Left lung (tissue), 4 donors: ENCODE measurements at regions not wholly inside any gene's neighbourhood (a gene's known extent, or its start where the extent isn't known, plus 50 kb on each side); places are given as distances from the start of the nearest gene placed in this dataset.

Experiments used
- ATAC-seq: fragments of 200-7000 bp; cut with Tn5 transposase; one replicate; pipeline ENCODE4 v1.9.1; 2020; ENCODE audit warnings: moderate library complexity
- DNase-seq, 4 donors: peaks; one replicate each; pipeline ENCODE4 v3.0.0-alpha.2; 2013 to 2020
- H3K27ac ChIP-seq, 2 donors: fragments of 200-600 bp; sonication (generic) in 1 of 2; one replicate each; pipeline versions ENCODE4 v1.5.0 to v1.8.0; 2020 to 2021
- H3K27me3 ChIP-seq, 2 donors: fragments of 200-600 bp; sonication (generic) in 1 of 2; one replicate each; pipeline versions ENCODE4 v1.5.0 to v1.8.0; 2020 to 2021
- H3K36me3 ChIP-seq, 2 donors: fragments of 200-600 bp; sonication (generic) in 1 of 2; one replicate each; pipeline versions ENCODE4 v1.5.0 to v1.8.0; 2020 to 2021
- H3K4me1 ChIP-seq, 2 donors: fragments of 200-600 bp; one replicate each; pipeline ENCODE4 v1.8.0; 2021
- H3K4me3 ChIP-seq, 2 donors: fragments of 200-600 bp; sonication (generic) in 1 of 2; one replicate each; pipeline versions ENCODE4 v1.5.0 to v1.8.0; 2020 to 2021; ENCODE audit warnings: mild to moderate bottlenecking in 1 of 2
- H3K9me3 ChIP-seq, 2 donors: fragments of 200-600 bp; sonication (generic) in 1 of 2; one replicate each; pipeline versions ENCODE4 v1.5.0 to v1.8.0; 2020 to 2021
- intact Hi-C, 2 donors: fragments of 100-400 bp; cut with DNase I; formaldehyde crosslinking; loops; one replicate each; pipeline versions ENCODE4 v1.11.2 to v1.14.2; 2022
- TF ChIP-seq, protein P1 (sequence below), 2 donors: fragments of 200-600 bp; sonication (generic) in 1 of 2; IDR thresholded peaks; one replicate each; pipeline versions ENCODE4 v1.5.0 to v1.8.0; 2021; ENCODE audit warnings: antibody characterized with exemption in 2 of 2
- donor health status: DM: no; HTN: yes; CAD: no.
- donor health status: DM: no; HTN: no; CAD: no.

DNA sequence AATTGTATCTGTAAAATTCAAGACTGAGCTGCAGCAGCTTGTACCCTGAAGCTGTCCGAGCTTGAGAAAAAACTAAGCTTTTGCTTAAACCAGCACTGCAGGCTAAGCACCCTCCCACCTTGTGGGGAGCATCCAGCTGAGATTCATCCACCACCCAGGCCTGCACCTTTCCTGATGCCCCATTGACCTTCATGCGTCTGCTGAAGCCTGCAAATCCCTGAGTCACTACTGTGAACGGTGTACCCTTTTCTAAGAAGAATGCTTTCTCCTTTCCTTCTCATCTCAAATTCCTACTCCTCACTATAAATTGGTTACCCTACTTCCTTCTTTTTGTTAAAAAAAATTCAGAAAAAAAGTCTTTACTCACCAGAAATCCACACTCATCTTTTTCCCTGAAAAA, 90.9 kb upstream of the RGS18 start:
- ATAC-seq (no peak), DNase-seq (no peak)
- Histone ChIP-seq H3K27me3 (no peaks in the 10 kb centered on the region), H3K36me3 (no peaks in the 10 kb centered on the region), H3K4me3 (no peak overlapping the region), H3K4me1 (no peaks in the 10 kb centered on the region), H3K27ac (no peak overlapping the region), H3K9me3 (no peaks in the 10 kb centered on the region)
- intact Hi-C loops = no loop called here
- TF ChIP-seq, protein P1, sequence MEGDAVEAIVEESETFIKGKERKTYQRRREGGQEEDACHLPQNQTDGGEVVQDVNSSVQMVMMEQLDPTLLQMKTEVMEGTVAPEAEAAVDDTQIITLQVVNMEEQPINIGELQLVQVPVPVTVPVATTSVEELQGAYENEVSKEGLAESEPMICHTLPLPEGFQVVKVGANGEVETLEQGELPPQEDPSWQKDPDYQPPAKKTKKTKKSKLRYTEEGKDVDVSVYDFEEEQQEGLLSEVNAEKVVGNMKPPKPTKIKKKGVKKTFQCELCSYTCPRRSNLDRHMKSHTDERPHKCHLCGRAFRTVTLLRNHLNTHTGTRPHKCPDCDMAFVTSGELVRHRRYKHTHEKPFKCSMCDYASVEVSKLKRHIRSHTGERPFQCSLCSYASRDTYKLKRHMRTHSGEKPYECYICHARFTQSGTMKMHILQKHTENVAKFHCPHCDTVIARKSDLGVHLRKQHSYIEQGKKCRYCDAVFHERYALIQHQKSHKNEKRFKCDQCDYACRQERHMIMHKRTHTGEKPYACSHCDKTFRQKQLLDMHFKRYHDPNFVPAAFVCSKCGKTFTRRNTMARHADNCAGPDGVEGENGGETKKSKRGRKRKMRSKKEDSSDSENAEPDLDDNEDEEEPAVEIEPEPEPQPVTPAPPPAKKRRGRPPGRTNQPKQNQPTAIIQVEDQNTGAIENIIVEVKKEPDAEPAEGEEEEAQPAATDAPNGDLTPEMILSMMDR (IDR thresholded peaks at IDR 0.05) = no peak

DNA sequence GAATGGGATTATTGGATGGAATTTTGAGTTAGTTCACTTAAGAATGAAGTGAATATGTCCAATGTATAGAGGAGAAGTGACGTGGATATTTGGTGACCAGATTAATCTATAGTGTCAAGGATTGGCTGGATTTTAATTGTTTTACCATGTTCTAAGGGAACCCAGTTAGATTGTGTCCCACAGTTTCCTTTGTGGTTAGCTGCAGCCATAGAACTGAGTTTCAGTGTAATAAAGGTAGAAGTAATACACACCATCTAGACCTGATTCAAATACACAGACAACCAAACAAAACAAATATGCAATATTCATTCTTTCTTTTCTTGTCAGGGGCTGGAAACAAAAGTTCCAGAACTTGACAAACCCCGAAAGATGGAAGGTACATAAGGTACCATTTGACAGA, 88.0 kb upstream of the RGS18 start:
- Histone ChIP-seq H3K36me3 (no peaks in the 10 kb centered on the region), H3K27ac (no peak overlapping the region), H3K9me3 (no peaks in the 10 kb centered on the region), H3K27me3 (no peaks in the 10 kb centered on the region), H3K4me1 (no peaks in the 10 kb centered on the region), H3K4me3 (no peak overlapping the region)
- intact Hi-C loops = no loop called here
- ATAC-seq (no peak), DNase-seq (no peak)
- TF ChIP-seq, protein P1 (IDR thresholded peaks at IDR 0.05) = no peak

DNA sequence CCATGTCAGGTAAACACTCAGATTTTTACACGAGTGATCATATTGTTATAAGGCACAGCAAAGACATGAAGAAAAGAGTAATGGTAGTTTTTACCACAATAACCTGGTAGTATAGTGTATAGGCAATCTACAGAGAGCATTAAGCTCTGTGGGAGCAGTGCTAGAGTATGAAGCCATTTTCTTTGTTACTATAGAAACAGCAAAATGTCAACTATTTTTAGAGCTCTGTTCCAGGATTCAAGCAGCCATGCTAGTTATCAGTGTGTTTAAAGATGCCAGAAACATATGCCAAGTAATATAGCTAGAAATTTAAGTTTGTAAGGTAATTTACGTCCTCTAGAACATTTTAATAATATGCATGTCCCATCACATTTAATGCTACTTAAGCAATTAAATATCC, 77.6 kb upstream of the RGS18 start:
- Histone ChIP-seq H3K36me3 (no peaks in the 10 kb centered on the region), H3K9me3 (no peaks in the 10 kb centered on the region), H3K4me3 (no peak overlapping the region), H3K27ac (no peak overlapping the region), H3K27me3 (no peaks in the 10 kb centered on the region), H3K4me1 (no peaks in the 10 kb centered on the region)
- TF ChIP-seq, protein P1 (IDR thresholded peaks at IDR 0.05) = no peak
- ATAC-seq (no peak), DNase-seq (peak in 1 of 4 donors; percentile 10)
- intact Hi-C loops = no loop called here

DNA sequence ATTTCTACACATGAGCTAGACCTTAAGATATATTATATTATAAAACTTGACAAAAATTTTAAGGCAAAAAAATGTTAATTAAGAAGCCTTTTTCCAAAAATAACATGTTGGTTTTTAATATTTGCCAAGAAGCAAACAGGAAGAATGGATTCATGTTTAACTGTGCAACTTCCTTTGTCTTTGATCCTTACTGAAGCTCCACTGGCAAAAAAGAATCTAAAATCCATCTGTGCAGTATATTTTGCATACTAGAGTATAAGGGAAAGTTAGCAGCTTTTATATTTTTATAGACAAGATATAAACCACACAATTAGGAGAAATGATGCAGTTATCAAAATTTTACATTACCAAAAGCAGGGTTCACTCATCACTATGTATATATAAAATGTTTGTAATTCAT, 76.9 kb upstream of the RGS18 start:
- no peak for DNase-seq
- Histone ChIP-seq H3K27ac (no peak overlapping the region), H3K36me3 (no peaks in the 10 kb centered on the region), H3K4me1 (no peaks in the 10 kb centered on the region), H3K9me3 (no peaks in the 10 kb centered on the region), H3K4me3 (no peak overlapping the region), H3K27me3 (no peaks in the 10 kb centered on the region)
- ATAC-seq = no peak
- TF ChIP-seq, protein P1 (IDR thresholded peaks at IDR 0.05) = no peak
- intact Hi-C loops = no loop called here

DNA sequence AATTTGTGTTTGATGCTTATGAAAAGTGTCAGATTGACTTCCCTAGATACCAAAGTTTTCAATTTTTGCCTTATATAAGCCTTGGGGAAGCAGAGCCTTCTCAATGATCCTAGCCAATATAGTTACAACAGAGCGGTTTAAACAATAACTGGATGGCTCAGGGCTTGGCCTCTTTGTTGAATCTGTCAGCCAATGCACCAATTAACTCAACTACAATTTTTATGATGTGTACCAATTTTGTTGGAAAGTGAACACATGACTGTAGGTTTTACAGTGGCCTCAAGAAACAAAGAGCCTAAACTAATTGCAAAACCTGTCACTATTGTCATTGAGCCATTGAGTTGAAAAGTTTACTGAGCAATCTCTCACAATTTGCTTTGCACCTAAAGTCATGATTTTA, 71.6 kb upstream of the RGS18 start:
- Histone ChIP-seq H3K27ac (no peak overlapping the region), H3K4me1 (no peaks in the 10 kb centered on the region), H3K36me3 (no peaks in the 10 kb centered on the region), H3K9me3 (no peaks in the 10 kb centered on the region), H3K27me3 (no peaks in the 10 kb centered on the region), H3K4me3 (no peak overlapping the region)
- DNase-seq (no peak), ATAC-seq (no peak)
- TF ChIP-seq, protein P1 (IDR thresholded peaks at IDR 0.05) = no peak
- intact Hi-C loops = no loop called here
